Astrocyte (in vitro differentiated cells and primary cell): ENCODE measurements at regions not wholly inside any gene's neighbourhood (a gene's known extent, or its start where the extent isn't known, plus 50 kb on each side); places are given as distances from the start of the nearest gene placed in this dataset.

Experiments
- DNase-seq: peaks from one replicate; pipeline ENCODE4 v3.0.0-alpha.2; 2010; ENCODE audit warnings: low read depth
- FAIRE-seq: peaks from 2 replicates; lab custom pipeline; 2011; peaks lifted over from hg19 to GRCh38; lab: Jason Lieb, UNC
- H2AFZ ChIP-seq: 2 replicates; pipeline ENCODE4 v1.6.0; 2012; ENCODE audit warnings: low read depth, low read length, inconsistent platforms
- H3K27ac ChIP-seq: 2 replicates; pipeline ENCODE4 v1.5.1; 2011; ENCODE audit warnings: low read depth, low read length, inconsistent platforms
- H3K27me3 ChIP-seq: 2 replicates; pipeline ENCODE4 v1.6.0; 2011; ENCODE audit warnings: low read length, inconsistent platforms; ENCODE audit not compliant: insufficient read depth
- H3K36me3 ChIP-seq: 2 replicates; pipeline ENCODE4 v1.5.1; 2011; ENCODE audit warnings: low read length, inconsistent platforms; ENCODE audit not compliant: insufficient read depth
- H3K4me1 ChIP-seq: 2 replicates; pipeline ENCODE4 v1.5.1; 2011; ENCODE audit warnings: low read length, inconsistent platforms; ENCODE audit not compliant: insufficient read depth
- H3K4me2 ChIP-seq: 2 replicates; pipeline ENCODE4 v1.6.0; 2012; ENCODE audit warnings: low read length, inconsistent platforms
- H3K4me3 ChIP-seq: 2 replicates; pipeline ENCODE4 v1.5.1; 2011; ENCODE audit warnings: low read depth, mild to moderate bottlenecking, low read length, inconsistent platforms; ENCODE audit not compliant: insufficient read depth
- H3K79me2 ChIP-seq: 2 replicates; pipeline ENCODE4 v1.6.0; 2012; ENCODE audit warnings: mild to moderate bottlenecking, low read length, inconsistent platforms; ENCODE audit not compliant: insufficient read depth
- H3K9ac ChIP-seq: 2 replicates; pipeline ENCODE4 v1.6.0; 2012; ENCODE audit warnings: mild to moderate bottlenecking, low read length, inconsistent platforms
- H3K9me3 ChIP-seq: 2 replicates; pipeline ENCODE4 v1.5.1; 2012; ENCODE audit warnings: low read depth, mild to moderate bottlenecking, low read length, inconsistent platforms; ENCODE audit not compliant: insufficient read depth
- H4K20me1 ChIP-seq: 2 replicates; pipeline ENCODE4 v1.6.0; 2012; ENCODE audit warnings: low read length, inconsistent platforms; ENCODE audit not compliant: insufficient read depth
- H3K27ac Mint-ChIP-seq: one replicate; pipeline ENCODE4 v1.8.0; 2021; ENCODE audit warnings: mild to moderate bottlenecking, mixed read lengths; ENCODE audit not compliant: unreplicated experiment
- H3K27me3 Mint-ChIP-seq: one replicate; pipeline ENCODE4 v1.8.0; 2021; ENCODE audit warnings: low read depth, mixed read lengths; ENCODE audit not compliant: unreplicated experiment
- H3K36me3 Mint-ChIP-seq: one replicate; pipeline ENCODE4 v1.8.0; 2021; ENCODE audit warnings: low read depth, mixed read lengths; ENCODE audit not compliant: unreplicated experiment
- H3K4me1 Mint-ChIP-seq: one replicate; pipeline ENCODE4 v1.8.0; 2021; ENCODE audit warnings: low read depth, mixed read lengths; ENCODE audit not compliant: unreplicated experiment
- H3K4me3 Mint-ChIP-seq: one replicate; pipeline ENCODE4 v1.8.0; 2021; ENCODE audit warnings: mild to moderate bottlenecking, moderate library complexity, mixed read lengths; ENCODE audit not compliant: unreplicated experiment
- H3K9me3 Mint-ChIP-seq: one replicate; pipeline ENCODE4 v1.8.0; 2021; ENCODE audit warnings: mild to moderate bottlenecking, mixed read lengths; ENCODE audit not compliant: unreplicated experiment
- CTCF ChIP-seq: IDR thresholded peaks from 2 replicates; pipeline ENCODE4 v1.5.1; 2011; ENCODE audit warnings: low read depth, mild to moderate bottlenecking, inconsistent platforms, low read length, moderate library complexity; ENCODE audit not compliant: insufficient read depth
- EZH2 ChIP-seq: IDR thresholded peaks from 2 replicates; pipeline ENCODE4 v1.6.1; 2012; ENCODE audit warnings: mild to moderate bottlenecking, low read length, inconsistent platforms; ENCODE audit not compliant: insufficient read depth

GRCh38 chr2:128618642-128619041 lies 300.0 kb upstream of the HS6ST1 start:
- H3K4me3 Mint-ChIP-seq = no peak overlapping the region
- no peak overlapping the region for H3K4me2 ChIP-seq
- H3K9ac ChIP-seq = no peak overlapping the region
- H3K27ac ChIP-seq = no peak overlapping the region
- no peak for DNase-seq
- H3K27me3 Mint-ChIP-seq = peaks cover 8% of the 10 kb centered on the region
- H2AFZ ChIP-seq = no peak overlapping the region
- FAIRE-seq = no peak
- H3K4me1 Mint-ChIP-seq = peaks cover 10% of the 10 kb centered on the region
- H3K36me3 Mint-ChIP-seq = no peaks in the 10 kb centered on the region
- no peak overlapping the region for H3K27ac Mint-ChIP-seq
- H3K9me3 Mint-ChIP-seq = peaks cover 9% of the 10 kb centered on the region
- H3K9me3 ChIP-seq = no peaks in the 10 kb centered on the region
- peaks cover 4% of the 10 kb centered on the region for H3K4me1 ChIP-seq
- no peaks in the 10 kb centered on the region for H4K20me1 ChIP-seq
- H3K4me3 ChIP-seq = no peak overlapping the region
- no peaks in the 10 kb centered on the region for H3K36me3 ChIP-seq
- TF ChIP-seq EZH2 = no peak
- TF ChIP-seq CTCF = no peak
- no peaks in the 10 kb centered on the region for H3K79me2 ChIP-seq
- no peaks in the 10 kb centered on the region for H3K27me3 ChIP-seq

- Mint-ChIP-seq H3K9me3 (peaks cover 9% of the 10 kb centered on the region), H3K27me3 (peaks cover 9% of the 10 kb centered on the region), H3K27ac (no peak overlapping the region), H3K4me3 (no peak overlapping the region), H3K4me1 (peaks cover 20% of the 10 kb centered on the region), H3K36me3 (no peaks in the 10 kb centered on the region)
- H2AFZ ChIP-seq = no peak overlapping the region
- DNase-seq (no peak), FAIRE-seq (no peak)
- H3K36me3 ChIP-seq = no peaks in the 10 kb centered on the region
- no peaks in the 10 kb centered on the region for H3K9me3 ChIP-seq
- H3K4me3 ChIP-seq = no peak overlapping the region
- H3K4me1 ChIP-seq = peaks cover 15% of the 10 kb centered on the region
- H4K20me1 ChIP-seq = no peaks in the 10 kb centered on the region
- H3K9ac ChIP-seq = no peak overlapping the region
- H3K4me2 ChIP-seq = no peak overlapping the region
- no peaks in the 10 kb centered on the region for H3K79me2 ChIP-seq
- no peak for TF ChIP-seq CTCF
- no peak for TF ChIP-seq EZH2
- H3K27me3 ChIP-seq = no peaks in the 10 kb centered on the region
- H3K27ac ChIP-seq = no peak overlapping the region
These were observed 301.0 kb upstream of the HS6ST1 start for GRCh38 chr2:128619471-128620325.

GRCh38 chr2:128621074-128621473 lies 302.4 kb upstream of the HS6ST1 start:
- Histone ChIP-seq H3K4me1 (peaks cover 15% of the 10 kb centered on the region), H3K27ac (no peak overlapping the region), H3K36me3 (no peaks in the 10 kb centered on the region), H3K79me2 (no peaks in the 10 kb centered on the region), H3K4me3 (no peak overlapping the region), H3K9ac (no peak overlapping the region), H3K9me3 (no peaks in the 10 kb centered on the region), H3K27me3 (peaks cover 2% of the 10 kb centered on the region), H2AFZ (no peak overlapping the region), H4K20me1 (no peaks in the 10 kb centered on the region), H3K4me2 (no peak overlapping the region)
- no peaks in the 10 kb centered on the region for H3K36me3 Mint-ChIP-seq
- H3K4me3 Mint-ChIP-seq = no peak overlapping the region
- no peak for DNase-seq
- no peak overlapping the region for H3K27ac Mint-ChIP-seq
- TF ChIP-seq CTCF (no peak), EZH2 (no peak)
- H3K27me3 Mint-ChIP-seq = peaks cover 13% of the 10 kb centered on the region
- H3K4me1 Mint-ChIP-seq = peaks cover 20% of the 10 kb centered on the region
- FAIRE-seq = no peak
- H3K9me3 Mint-ChIP-seq = peaks cover 4% of the 10 kb centered on the region
